ENCODE measurements at regions not wholly inside any gene's neighbourhood (a gene's known extent, or its start where the extent isn't known, plus 50 kb on each side); places are given as distances from the start of the nearest gene placed in this dataset.

- Mint-ChIP-seq H3K9me3 (no peaks in the 10 kb centered on the region), H3K4me1 (peaks cover 18% of the 10 kb centered on the region), H3K36me3 (ENCODE audit: low read depth) (no peaks in the 10 kb centered on the region), H3K27ac (peak overlapping the region; percentile 20), H3K27me3 (ENCODE audit: insufficient read depth) (peaks cover 58% of the 10 kb centered on the region), H3K4me3 (peak overlapping the region; percentile 0)
- Histone ChIP-seq H3K4me3 (ENCODE audit: low read length) (no peak overlapping the region), H3K4me1 (ENCODE audit: control insufficient read depth, insufficient read depth, low read length) (no peaks in the 10 kb centered on the region), H3K27me3 (ENCODE audit: control insufficient read depth, insufficient read depth, low read length, poor library complexity, severe bottlenecking) (peaks cover 32% of the 10 kb centered on the region), H3K36me3 (ENCODE audit: control insufficient read depth, insufficient read depth, low read length) (no peaks in the 10 kb centered on the region), H3K27ac (ENCODE audit: low read depth, low read length) (no peak overlapping the region), H3K9ac (ENCODE audit: extremely low read depth, low read length, poor library complexity, severe bottlenecking) (no peak overlapping the region), H3K9me3 (ENCODE audit: control insufficient read depth, low read length) (no peaks in the 10 kb centered on the region)
- peak; percentile 65 for DNase-seq
- TF ChIP-seq CTCF (conservative IDR thresholded peaks at IDR 0.05) = no peak
- 63 to 75% methylated on average over 6 to 8 of the region's 8 CpGs for WGBS, 2 experiments (ENCODE audit: insufficient coverage in 1 of 2, insufficient read length in 1 of 2)
These were observed 119.6 kb downstream of the TFAP2C start for GRCh38 chr20:56748476-56749377.

DNA sequence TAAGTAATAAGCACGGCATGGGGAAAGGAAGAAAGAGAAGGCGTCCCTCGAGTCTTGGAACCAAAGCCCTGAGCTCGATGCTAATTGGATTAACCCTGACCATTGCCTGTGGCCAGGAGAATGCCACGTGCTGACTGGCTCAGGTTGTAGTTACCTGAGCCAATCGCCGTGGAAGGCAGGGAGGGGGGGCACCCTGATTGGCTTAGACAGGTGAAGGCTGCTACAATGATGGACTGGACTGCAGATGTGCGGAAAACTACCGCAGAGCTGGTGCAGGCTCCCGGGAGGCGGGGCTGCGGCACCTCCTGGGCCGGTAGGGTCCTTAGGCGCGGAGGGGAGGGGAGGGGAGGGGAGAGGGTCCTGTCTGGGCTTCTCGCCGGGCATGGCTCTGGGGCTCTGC, 121.3 kb downstream of the TFAP2C start:
- DNase-seq = peak; percentile 89
- Mint-ChIP-seq H3K27ac (no peak overlapping the region), H3K27me3 (ENCODE audit: insufficient read depth) (peaks cover 61% of the 10 kb centered on the region), H3K4me1 (peaks cover 18% of the 10 kb centered on the region), H3K4me3 (no peak overlapping the region), H3K9me3 (no peaks in the 10 kb centered on the region), H3K36me3 (ENCODE audit: low read depth) (no peaks in the 10 kb centered on the region)
- no peak overlapping the region for H3K4me3 ChIP-seq (ENCODE audit: low read length)
- peaks cover 37% of the 10 kb centered on the region for H3K27me3 ChIP-seq (ENCODE audit: control insufficient read depth, insufficient read depth, low read length, poor library complexity, severe bottlenecking)
- H3K9ac ChIP-seq (ENCODE audit: extremely low read depth, low read length, poor library complexity, severe bottlenecking) = no peak overlapping the region
- no peak for TF ChIP-seq CTCF (conservative IDR thresholded peaks at IDR 0.05)
- no peak overlapping the region for H3K27ac ChIP-seq (ENCODE audit: low read depth, low read length)
- H3K9me3 ChIP-seq (ENCODE audit: control insufficient read depth, low read length) = no peaks in the 10 kb centered on the region
- no peaks in the 10 kb centered on the region for H3K4me1 ChIP-seq (ENCODE audit: control insufficient read depth, insufficient read depth, low read length)
- 83 to 88% methylated on average over 10 to 16 of the region's 17 CpGs for WGBS, 2 experiments (ENCODE audit: insufficient coverage in 1 of 2, insufficient read length in 1 of 2)
- no peaks in the 10 kb centered on the region for H3K36me3 ChIP-seq (ENCODE audit: control insufficient read depth, insufficient read depth, low read length)

GRCh38 chr20:56752274-56752673, 123.2 kb downstream of the TFAP2C start:
- no peak overlapping the region for H3K27ac Mint-ChIP-seq
- peak; percentile 61 for DNase-seq
- H3K27ac ChIP-seq (ENCODE audit: low read depth, low read length) = no peak overlapping the region
- H3K4me1 ChIP-seq (ENCODE audit: control insufficient read depth, insufficient read depth, low read length) = no peaks in the 10 kb centered on the region
- H3K9ac ChIP-seq (ENCODE audit: extremely low read depth, low read length, poor library complexity, severe bottlenecking) = no peak overlapping the region
- no peaks in the 10 kb centered on the region for H3K9me3 ChIP-seq (ENCODE audit: control insufficient read depth, low read length)
- H3K4me3 ChIP-seq (ENCODE audit: low read length) = no peak overlapping the region
- no peaks in the 10 kb centered on the region for H3K36me3 ChIP-seq (ENCODE audit: control insufficient read depth, insufficient read depth, low read length)
- H3K4me3 Mint-ChIP-seq = no peak overlapping the region
- peaks cover 40% of the 10 kb centered on the region for H3K27me3 ChIP-seq (ENCODE audit: control insufficient read depth, insufficient read depth, low read length, poor library complexity, severe bottlenecking)
- TF ChIP-seq CTCF (conservative IDR thresholded peaks at IDR 0.05) = no peak
- H3K27me3 Mint-ChIP-seq (ENCODE audit: insufficient read depth) = peaks cover 69% of the 10 kb centered on the region
- H3K9me3 Mint-ChIP-seq = no peaks in the 10 kb centered on the region
- H3K4me1 Mint-ChIP-seq = peaks cover 18% of the 10 kb centered on the region
- 61 to 63% methylated on average over 7 to 8 of the region's 8 CpGs for WGBS, 2 experiments (ENCODE audit: insufficient coverage in 1 of 2, insufficient read length in 1 of 2)
- no peaks in the 10 kb centered on the region for H3K36me3 Mint-ChIP-seq (ENCODE audit: low read depth)

Measured in endodermal cell (in vitro differentiated cells).